ENCODE measurements at regions not wholly inside any gene's neighbourhood (a gene's known extent, or its start where the extent isn't known, plus 50 kb on each side); places are given as distances from the start of the nearest gene placed in this dataset.

DNA sequence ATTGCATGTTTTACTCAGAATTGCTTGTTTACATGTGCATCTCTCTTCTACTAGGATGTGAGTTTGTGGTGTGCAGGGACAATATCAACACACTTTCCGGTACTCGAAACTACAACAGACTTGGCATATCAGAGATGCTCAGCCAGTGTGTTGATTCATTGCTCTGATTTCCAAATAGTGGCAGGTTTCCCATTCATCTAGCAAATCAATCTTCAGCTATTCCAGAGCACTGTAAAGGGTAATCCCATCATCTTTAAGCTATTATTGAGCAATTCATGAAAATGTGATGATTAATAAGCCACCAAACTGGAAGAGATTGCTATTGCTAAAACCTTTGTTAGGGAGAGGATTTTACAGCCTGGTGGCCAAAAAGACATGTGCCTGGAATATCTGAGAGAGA, 574.2 kb upstream of the CPEB2 start:
- no peaks in the 10 kb centered on the region for H3K79me2 ChIP-seq
- H3K27ac ChIP-seq = no peak overlapping the region

DNA sequence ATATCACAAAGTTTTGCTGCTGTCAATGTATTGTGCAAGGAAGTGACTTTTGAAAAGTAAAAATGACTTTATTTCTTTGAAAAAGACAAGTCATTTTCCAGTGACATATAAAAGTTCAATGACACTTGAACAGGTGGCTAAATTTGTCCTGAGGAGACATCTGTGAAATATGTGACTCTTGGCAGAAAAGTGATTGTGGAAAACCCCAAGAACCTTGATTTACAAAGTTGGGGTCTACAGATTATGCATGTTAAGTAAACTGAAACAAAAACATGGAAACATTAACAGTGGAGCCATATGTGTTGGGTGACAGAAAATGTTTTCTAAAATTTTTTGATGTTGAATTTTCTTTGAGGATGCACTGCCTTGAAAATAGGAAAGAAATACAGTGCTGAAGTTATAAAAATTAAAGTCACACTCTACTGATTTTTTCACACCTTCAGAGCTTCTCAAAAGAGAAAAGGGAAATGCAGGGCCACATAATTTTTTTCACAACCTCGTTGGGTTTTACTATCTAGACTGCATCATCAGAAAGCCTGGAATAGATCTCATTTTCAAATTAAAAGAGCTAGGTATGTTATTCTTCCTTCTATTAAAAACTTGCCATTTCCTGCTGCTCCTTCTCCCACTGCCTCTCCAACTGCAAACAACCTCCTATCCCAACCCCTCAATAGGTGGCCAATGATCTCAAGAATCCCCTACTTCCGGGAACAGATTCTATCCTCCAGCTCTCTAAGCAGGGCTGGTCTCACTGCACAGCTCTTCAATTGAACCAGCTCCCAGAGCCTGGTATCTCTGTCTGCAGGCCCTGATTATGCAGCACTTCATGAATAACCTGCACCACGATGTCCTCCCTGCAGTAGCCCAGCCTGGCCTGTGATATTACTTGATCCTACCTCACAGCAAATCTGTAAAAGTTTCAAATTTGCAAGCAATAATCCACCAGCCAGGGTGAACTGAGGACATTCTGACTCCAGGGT, 570.8 kb upstream of the CPEB2 start:
- Histone ChIP-seq H3K4me3 (ENCODE audit: low read depth, low read length) (no peak overlapping the region), H3K27ac (no peak overlapping the region), H3K36me3 (ENCODE audit: control insufficient read depth, insufficient read depth, low read length) (no peaks in the 10 kb centered on the region), H3K9me3 (ENCODE audit: control insufficient read depth, low read length) (no peaks in the 10 kb centered on the region), H3K4me1 (no peaks in the 10 kb centered on the region), H3K4me2 (ENCODE audit: low read length) (no peak overlapping the region), H3K9ac (no peak overlapping the region), H3K27me3 (ENCODE audit: control insufficient read depth, insufficient read depth, low read length) (no peaks in the 10 kb centered on the region), H2AFZ (no peak overlapping the region), H3K79me2 (no peaks in the 10 kb centered on the region)
- TF ChIP-seq, protein P1, sequence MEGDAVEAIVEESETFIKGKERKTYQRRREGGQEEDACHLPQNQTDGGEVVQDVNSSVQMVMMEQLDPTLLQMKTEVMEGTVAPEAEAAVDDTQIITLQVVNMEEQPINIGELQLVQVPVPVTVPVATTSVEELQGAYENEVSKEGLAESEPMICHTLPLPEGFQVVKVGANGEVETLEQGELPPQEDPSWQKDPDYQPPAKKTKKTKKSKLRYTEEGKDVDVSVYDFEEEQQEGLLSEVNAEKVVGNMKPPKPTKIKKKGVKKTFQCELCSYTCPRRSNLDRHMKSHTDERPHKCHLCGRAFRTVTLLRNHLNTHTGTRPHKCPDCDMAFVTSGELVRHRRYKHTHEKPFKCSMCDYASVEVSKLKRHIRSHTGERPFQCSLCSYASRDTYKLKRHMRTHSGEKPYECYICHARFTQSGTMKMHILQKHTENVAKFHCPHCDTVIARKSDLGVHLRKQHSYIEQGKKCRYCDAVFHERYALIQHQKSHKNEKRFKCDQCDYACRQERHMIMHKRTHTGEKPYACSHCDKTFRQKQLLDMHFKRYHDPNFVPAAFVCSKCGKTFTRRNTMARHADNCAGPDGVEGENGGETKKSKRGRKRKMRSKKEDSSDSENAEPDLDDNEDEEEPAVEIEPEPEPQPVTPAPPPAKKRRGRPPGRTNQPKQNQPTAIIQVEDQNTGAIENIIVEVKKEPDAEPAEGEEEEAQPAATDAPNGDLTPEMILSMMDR (IDR thresholded peaks at IDR 0.05) = no peak

More for the DNA sequence above, 574.2 kb upstream of the CPEB2 start:
- Histone ChIP-seq H3K4me2 (ENCODE audit: low read length) (no peak overlapping the region), H3K9me3 (ENCODE audit: control insufficient read depth, low read length) (no peaks in the 10 kb centered on the region), H3K9ac (no peak overlapping the region), H3K4me3 (ENCODE audit: low read depth, low read length) (no peak overlapping the region), H2AFZ (no peak overlapping the region), H3K27me3 (ENCODE audit: control insufficient read depth, insufficient read depth, low read length) (no peaks in the 10 kb centered on the region), H3K36me3 (ENCODE audit: control insufficient read depth, insufficient read depth, low read length) (no peaks in the 10 kb centered on the region), H3K4me1 (no peaks in the 10 kb centered on the region)
- TF ChIP-seq, protein P1 (IDR thresholded peaks at IDR 0.05) = no peak

DNA sequence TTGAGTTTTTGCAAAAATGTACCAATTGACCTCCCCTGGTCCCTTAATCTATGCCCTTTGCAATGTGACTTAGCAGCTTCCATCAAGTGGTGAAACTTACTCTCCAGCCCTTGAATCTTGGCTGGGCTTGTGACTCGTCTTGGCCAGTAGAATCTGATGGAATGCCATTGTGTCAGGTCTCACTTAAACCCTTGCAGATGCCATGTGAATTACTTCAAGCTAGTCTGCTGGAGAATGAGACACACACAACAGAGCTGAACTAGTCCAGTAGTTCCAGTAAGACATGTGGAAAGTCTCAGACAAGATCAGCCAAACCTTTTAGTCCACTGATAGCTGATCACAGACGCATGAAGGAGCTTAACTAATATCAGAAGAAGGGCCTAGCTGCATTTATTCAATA, 567.8 kb upstream of the CPEB2 start:
- Histone ChIP-seq H3K4me1 (no peaks in the 10 kb centered on the region), H3K9ac (no peak overlapping the region), H3K27me3 (ENCODE audit: control insufficient read depth, insufficient read depth, low read length) (no peaks in the 10 kb centered on the region), H3K4me3 (ENCODE audit: low read depth, low read length) (no peak overlapping the region), H3K9me3 (ENCODE audit: control insufficient read depth, low read length) (no peaks in the 10 kb centered on the region), H2AFZ (no peak overlapping the region), H3K79me2 (no peaks in the 10 kb centered on the region), H3K36me3 (ENCODE audit: control insufficient read depth, insufficient read depth, low read length) (no peaks in the 10 kb centered on the region), H3K4me2 (ENCODE audit: low read length) (no peak overlapping the region), H3K27ac (no peak overlapping the region)
- TF ChIP-seq, protein P1 (IDR thresholded peaks at IDR 0.05) = no peak

DNA sequence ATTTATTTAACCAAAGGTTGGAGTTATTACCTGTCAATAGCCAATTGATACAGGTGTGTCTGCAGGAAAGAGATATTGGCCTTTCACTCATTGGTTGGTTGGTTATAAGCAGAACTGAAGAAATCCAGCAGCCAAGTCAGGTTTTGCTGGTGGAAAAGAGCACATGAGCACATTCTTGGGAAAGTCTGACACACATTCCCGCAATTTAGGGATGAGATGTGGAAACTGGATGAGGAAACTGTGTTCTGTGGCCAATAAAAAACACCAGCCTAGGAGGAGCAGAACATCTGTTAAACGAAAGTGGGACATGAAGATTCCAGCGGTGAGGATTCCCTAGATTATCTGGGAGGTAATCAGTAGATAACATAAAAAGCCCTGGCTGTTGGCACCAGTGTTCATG, 567.4 kb upstream of the CPEB2 start:
- no peak overlapping the region for H3K4me2 ChIP-seq (ENCODE audit: low read length)
- no peak overlapping the region for H3K27ac ChIP-seq
- no peaks in the 10 kb centered on the region for H3K36me3 ChIP-seq (ENCODE audit: control insufficient read depth, insufficient read depth, low read length)
- no peaks in the 10 kb centered on the region for H3K79me2 ChIP-seq
- no peaks in the 10 kb centered on the region for H3K27me3 ChIP-seq (ENCODE audit: control insufficient read depth, insufficient read depth, low read length)
- H3K9me3 ChIP-seq (ENCODE audit: control insufficient read depth, low read length) = no peaks in the 10 kb centered on the region
- TF ChIP-seq, protein P1 (IDR thresholded peaks at IDR 0.05) = no peak
- H3K9ac ChIP-seq = no peak overlapping the region
- H3K4me1 ChIP-seq = no peaks in the 10 kb centered on the region
- no peak overlapping the region for H3K4me3 ChIP-seq (ENCODE audit: low read depth, low read length)
- H2AFZ ChIP-seq = no peak overlapping the region
